Activated CD8-positive, alpha-beta memory T cell treated with anti-CD3 and anti-CD28 coated beads for 24 hours (primary cell): ENCODE measurements at regions not wholly inside any gene's neighbourhood (a gene's known extent, or its start where the extent isn't known, plus 50 kb on each side); places are given as distances from the start of the nearest gene placed in this dataset.

Source experiments
- DNase-seq: peaks from one replicate; pipeline ENCODE4 v3.0.0-alpha.2; 2020

DNA sequence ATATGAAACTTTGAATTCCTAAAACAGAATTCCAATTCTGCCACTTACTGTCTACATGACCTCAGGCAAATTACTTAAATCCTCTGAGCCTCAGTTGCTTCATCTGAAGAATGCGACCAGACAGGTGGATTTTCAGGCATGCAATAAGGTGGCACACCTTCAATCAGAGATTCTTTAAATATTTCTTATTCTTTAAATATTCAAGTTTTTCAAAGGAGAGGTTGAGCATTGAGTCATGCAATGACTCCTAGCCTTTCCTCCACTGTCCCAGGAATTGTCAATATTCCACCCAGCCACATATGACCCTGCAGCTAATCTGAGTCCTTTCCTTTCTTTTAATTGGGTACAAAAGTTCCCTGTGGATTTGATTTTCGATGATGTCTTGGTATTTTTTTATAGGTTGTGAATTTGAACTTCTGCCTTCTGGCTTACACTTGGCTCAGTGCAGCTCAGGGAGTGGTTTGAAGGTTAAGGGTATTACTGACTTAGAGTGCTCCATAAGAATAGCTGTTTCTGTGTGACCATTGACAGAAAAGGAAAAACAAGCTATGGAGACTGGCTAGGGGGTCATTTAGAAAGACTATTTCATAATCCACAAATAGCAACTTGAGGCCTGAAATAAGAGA lies 52.2 kb upstream of the PRDX6 start:
- DNase-seq = no peak

DNA sequence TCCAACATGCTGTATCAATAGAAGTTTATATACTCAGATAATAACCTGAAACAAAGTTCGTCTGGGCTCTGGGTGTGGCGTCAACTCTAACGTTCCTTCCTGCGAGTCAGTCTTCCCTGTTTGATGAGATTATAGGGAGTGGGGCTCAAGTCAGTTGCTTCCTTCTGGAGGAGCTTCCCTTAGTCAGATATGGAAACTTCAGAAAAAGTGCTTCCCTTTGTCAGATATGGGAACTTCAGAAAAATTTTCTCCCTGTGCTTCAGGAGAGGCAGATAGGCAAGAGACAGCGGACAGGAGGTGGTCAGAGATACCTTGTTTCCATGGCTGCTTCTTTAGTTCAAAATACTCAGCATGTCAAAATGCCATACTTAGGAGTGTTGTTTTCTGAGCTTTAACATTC lies 51.1 kb upstream of the PRDX6 start:
- DNase-seq = no peak

DNA sequence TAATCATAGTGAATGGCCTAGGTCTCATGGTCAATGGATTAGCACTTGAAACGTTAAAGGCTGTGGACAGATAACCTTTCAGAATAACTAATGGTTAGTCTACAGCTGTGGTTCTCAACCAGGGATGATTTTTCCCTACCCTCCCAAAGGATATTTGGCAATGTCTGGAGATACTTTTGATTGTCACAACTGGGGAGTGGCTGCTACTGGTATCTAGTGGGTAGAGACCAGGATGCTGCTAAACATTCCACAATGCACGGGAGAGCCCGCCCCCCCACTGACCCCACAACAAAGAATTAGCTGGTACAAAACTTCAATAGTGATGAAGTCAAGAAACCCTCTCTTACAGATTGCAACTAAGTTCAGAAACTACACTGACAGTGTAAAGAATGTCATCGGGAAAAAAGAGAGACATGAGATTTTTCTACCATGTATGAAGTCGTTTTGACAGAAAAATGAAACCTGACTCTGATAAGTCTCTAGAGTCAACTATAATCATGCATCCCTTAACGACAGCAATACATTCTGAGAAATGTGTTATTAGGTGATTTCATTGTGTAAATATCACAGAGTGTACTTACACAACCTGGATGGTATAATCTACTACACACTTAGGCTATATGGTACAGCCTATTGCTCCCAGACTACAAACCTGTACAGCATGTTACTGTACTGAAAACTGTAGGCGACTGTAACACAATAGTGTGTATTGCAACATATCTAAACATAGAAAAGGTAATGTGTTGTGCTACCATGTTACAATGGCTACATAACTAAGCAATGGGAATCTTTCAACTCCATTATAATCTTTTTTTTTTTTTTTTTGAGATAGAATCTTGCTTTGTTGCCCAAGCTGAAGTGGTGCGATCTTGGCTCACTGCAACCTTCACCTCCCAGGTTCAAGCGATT lies 49.7 kb upstream of the PRDX6 start:
- DNase-seq = no peak
